A673 (cell line): ENCODE measurements at regions not wholly inside any gene's neighbourhood (a gene's known extent, or its start where the extent isn't known, plus 50 kb on each side); places are given as distances from the start of the nearest gene placed in this dataset.
"Not testable (repeated sequence)": the region's sequence is repeated elsewhere in the genome, so short reads cannot be mapped to it uniquely, and the experiment has no call there.

Experiments used
- BruUV-seq: library from RNA; stranded (reverse); fragments of 400-500 nt; replicated peaks from 2 replicates; lab custom pipeline; 2021; lab: Mats Ljungman, UMichigan
- CTCF ChIA-PET: fragments of 300-600 bp; sonication (Branson Sonifier 250); formaldehyde crosslinking; loops from one replicate; lab custom pipeline; 2022; ENCODE audit warnings: antibody characterized with exemption; lab: Charles Lee
- POLR2A ChIA-PET: fragments of 300-600 bp; sonication (Branson Sonifier 250); formaldehyde crosslinking; loops from one replicate; lab custom pipeline; 2022; ENCODE audit warnings: antibody characterized with exemption; ENCODE audit not compliant: low non-redundant PET; lab: Charles Lee
- DNase-seq: peaks from one replicate; pipeline ENCODE4 v3.0.0-alpha.2; 2015; ENCODE audit warnings: low spot score
- H3K27ac ChIP-seq: fragments of 200-600 bp; sonication (generic); 2 replicates; pipeline ENCODE4 v1.5.1; 2016; ENCODE audit warnings: mixed run types, low read depth, mild to moderate bottlenecking, mixed read lengths, antibody characterized with exemption, low read length; ENCODE audit not compliant: poor library complexity, severe bottlenecking
- H3K27me3 ChIP-seq: fragments of 200-600 bp; sonication (generic); replicated peaks from 2 replicates; pipeline ENCODE4 v1.6.1; 2017; ENCODE audit warnings: mixed run types, low read depth, mild to moderate bottlenecking, mixed read lengths, antibody characterized with exemption, low read length; ENCODE audit not compliant: insufficient read depth, poor library complexity
- H3K36me3 ChIP-seq: fragments of 200-600 bp; sonication (generic); 2 replicates; pipeline ENCODE4 v1.6.1; 2016; ENCODE audit warnings: mixed run types, mild to moderate bottlenecking, mixed read lengths, antibody characterized with exemption, low read length; ENCODE audit not compliant: insufficient read depth, poor library complexity, severe bottlenecking
- H3K4me1 ChIP-seq: fragments of 200-600 bp; sonication (generic); 2 replicates; pipeline ENCODE4 v1.6.1; 2017; ENCODE audit warnings: mixed run types, mild to moderate bottlenecking, mixed read lengths, antibody characterized with exemption, low read length; ENCODE audit not compliant: insufficient read depth, poor library complexity, severe bottlenecking
- H3K4me3 ChIP-seq: fragments of 200-600 bp; sonication (generic); 2 replicates; pipeline ENCODE4 v1.5.1; 2016; ENCODE audit warnings: low read depth, mixed run types, mild to moderate bottlenecking, mixed read lengths, low read length; ENCODE audit not compliant: poor library complexity, severe bottlenecking
- H3K9me3 ChIP-seq: fragments of 200-600 bp; sonication (generic); 2 replicates; pipeline ENCODE4 v1.6.1; 2016; ENCODE audit warnings: mixed run types, low read depth, mild to moderate bottlenecking, mixed read lengths, antibody characterized with exemption, low read length; ENCODE audit not compliant: poor library complexity, severe bottlenecking
- CTCF ChIP-seq: fragments of 300-800, 200-600 bp; sonication (generic); conservative IDR thresholded peaks from 2 replicates; pipeline ENCODE4 v1.5.1; 2017; ENCODE audit warnings: low read depth, mild to moderate bottlenecking, antibody characterized with exemption, low read length, moderate library complexity, mixed read lengths
- EZH2 ChIP-seq: fragments of 200-600 bp; sonication (generic); IDR thresholded peaks from 2 replicates; pipeline ENCODE4 v1.6.1; 2017; ENCODE audit warnings: borderline replicate concordance, low read depth, mild to moderate bottlenecking, mixed read lengths, antibody characterized with exemption, low read length; ENCODE audit not compliant: poor library complexity, severe bottlenecking
- intact Hi-C: fragments of 100-400 bp; cut with micrococcal nuclease; formaldehyde crosslinking; loops from one replicate; pipeline ENCODE4 v1.10.0; 2022; ENCODE audit not compliant: unreplicated experiment

- TF ChIP-seq EZH2 (no peak), CTCF (no peak)
- intact Hi-C loops = no loop called here
- POLR2A ChIA-PET = interaction anchor here (0.6 to 1.1 kb wide), 2 partner anchors 10 to 55 kb away, joined by 5 to 6 read pairs; no protein-coding TSS in a partner anchor
- Histone ChIP-seq H3K9me3 (no peaks in the 10 kb centered on the region), H3K4me3 (no peak overlapping the region), H3K4me1 (no peaks in the 10 kb centered on the region), H3K27me3 (peaks cover 3% of the 10 kb centered on the region), H3K36me3 (no peaks in the 10 kb centered on the region), H3K27ac (no peak overlapping the region)
- CTCF ChIA-PET = no interaction called here
- DNase-seq = no peak
- BruUV-seq = no TSS peak
Observed at GRCh38 chr6:1164600-1164999, 147.3 kb upstream of the FOXQ1 start.

- no peaks in the 10 kb centered on the region for H3K36me3 ChIP-seq
- DNase-seq = no peak
- POLR2A ChIA-PET = no interaction called here
- intact Hi-C loops = no loop called here
- no peaks in the 10 kb centered on the region for H3K4me1 ChIP-seq
- no peak overlapping the region for H3K27ac ChIP-seq
- no peaks in the 10 kb centered on the region for H3K9me3 ChIP-seq
- no peak for TF ChIP-seq CTCF
- TF ChIP-seq EZH2 = no peak
- BruUV-seq = no TSS peak
- peaks cover 3% of the 10 kb centered on the region for H3K27me3 ChIP-seq
- CTCF ChIA-PET = no interaction called here
- no peak overlapping the region for H3K4me3 ChIP-seq
Observed at GRCh38 chr6:1163501-1163900, 148.4 kb upstream of the FOXQ1 start.

GRCh38 chr6:1162367-1163275 lies 149.3 kb upstream of the FOXQ1 start:
- H3K27ac ChIP-seq = no peak overlapping the region
- no peaks in the 10 kb centered on the region for H3K9me3 ChIP-seq
- no peaks in the 10 kb centered on the region for H3K4me1 ChIP-seq
- no peak overlapping the region for H3K4me3 ChIP-seq
- H3K27me3 ChIP-seq = peaks cover 2% of the 10 kb centered on the region
- intact Hi-C loops = no loop called here
- no peak for TF ChIP-seq CTCF
- BruUV-seq = no TSS peak
- ChIA-PET CTCF (no interaction called here), POLR2A (no interaction called here)
- H3K36me3 ChIP-seq = no peaks in the 10 kb centered on the region
- DNase-seq = no peak

- H3K4me3 ChIP-seq, BruUV-seq, intact Hi-C loops, DNase-seq, POLR2A ChIA-PET, H3K27ac ChIP-seq, H3K4me1 ChIP-seq, H3K9me3 ChIP-seq, CTCF ChIA-PET, H3K36me3 ChIP-seq: not testable (repeated sequence)
- H3K27me3 ChIP-seq = peaks cover 17% of the 10 kb centered on the region
Observed at GRCh38 chr6:1156411-1156810, 155.5 kb upstream of the FOXQ1 start.
